ENCODE measurements at regions not wholly inside any gene's neighbourhood (a gene's known extent, or its start where the extent isn't known, plus 50 kb on each side); places are given as distances from the start of the nearest gene placed in this dataset.

DNA sequence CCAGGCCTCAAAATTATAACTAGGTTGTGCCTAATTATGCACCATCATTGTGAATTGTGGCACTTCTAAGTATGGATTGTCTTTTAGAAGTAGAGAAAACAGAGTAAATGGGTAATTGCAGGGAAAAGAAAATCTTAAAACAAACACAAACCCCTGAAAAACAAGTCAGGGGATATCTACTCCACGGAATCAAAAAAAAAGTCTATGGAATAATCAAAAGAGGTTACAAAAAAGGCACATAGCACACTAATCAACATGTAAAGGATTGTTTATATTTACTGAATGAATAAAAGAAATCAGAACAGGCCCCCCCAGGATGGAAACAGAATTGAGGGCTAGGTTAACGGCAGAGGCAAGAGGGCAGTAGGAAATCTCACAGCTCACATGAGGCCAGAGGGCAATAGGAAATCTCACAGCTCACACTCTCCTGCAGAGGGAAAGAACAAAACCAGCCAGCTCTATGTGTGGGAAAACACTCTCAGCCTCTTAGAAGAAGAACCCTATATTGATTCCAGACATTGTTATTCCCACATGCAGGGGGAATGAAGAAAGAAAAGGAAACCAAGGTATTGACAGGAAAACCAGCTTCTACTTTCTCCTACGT is 72.7 kb upstream of the FNDC3B start:
- H3K27me3 ChIP-seq: no peaks in the 10 kb centered on the region
- peaks cover 0 to 18% (median 11%) of the 10 kb centered on the region in 4 donors for H3K4me1 ChIP-seq
- no peaks in the 10 kb centered on the region for H3K36me3 ChIP-seq
- H3K27ac ChIP-seq: no peak overlapping the region
- intact Hi-C loops (cut with DNase I; ENCODE audit: low total_unique reads): no loop called here
- no peak for TF ChIP-seq CTCF (IDR thresholded peaks at IDR 0.05)
- no peaks in the 10 kb centered on the region for H3K9me3 ChIP-seq
- no peak overlapping the region for H3K4me3 ChIP-seq
- no peak for DNase-seq

DNA sequence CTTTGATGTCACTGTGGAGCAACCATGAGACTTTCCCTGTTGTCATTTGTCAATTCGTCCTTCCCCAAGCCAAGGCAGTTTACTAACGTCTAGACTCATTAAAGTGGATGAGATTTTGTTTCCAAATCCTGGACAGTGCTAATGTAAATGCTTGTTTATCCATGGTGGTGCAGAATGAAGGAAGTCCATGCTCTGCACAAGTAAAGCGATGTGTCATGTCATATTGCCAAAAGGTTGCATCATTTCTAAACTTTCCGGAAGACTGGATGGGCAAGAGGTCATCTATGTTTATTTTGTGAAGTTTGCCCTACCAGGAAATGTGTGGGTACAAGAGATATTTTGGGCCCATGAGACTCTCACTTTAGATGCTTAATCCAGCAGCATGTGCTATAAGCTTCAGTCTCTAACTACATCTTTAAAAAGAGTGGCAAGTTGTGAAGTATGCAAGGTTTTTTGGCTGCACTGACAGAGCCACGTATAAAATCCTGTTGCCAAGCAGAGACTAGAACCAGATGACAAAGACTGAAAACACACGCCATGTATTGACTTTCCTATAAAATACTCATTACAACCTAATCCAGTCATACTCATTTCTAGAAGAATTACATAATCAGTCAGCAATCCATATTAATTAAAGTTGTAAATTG is 72.1 kb upstream of the FNDC3B start:
- TF ChIP-seq CTCF (IDR thresholded peaks at IDR 0.05): no peak
- no peaks in the 10 kb centered on the region for H3K36me3 ChIP-seq
- peaks cover 0 to 18% (median 11%) of the 10 kb centered on the region in 4 donors for H3K4me1 ChIP-seq
- DNase-seq: no peak
- intact Hi-C loops (cut with DNase I; ENCODE audit: low total_unique reads): no loop called here
- H3K27me3 ChIP-seq: no peaks in the 10 kb centered on the region
- peak overlapping the region in 1 of 2 donors; percentile 3 for H3K27ac ChIP-seq
- H3K4me3 ChIP-seq: no peak overlapping the region
- no peaks in the 10 kb centered on the region for H3K9me3 ChIP-seq

GRCh38 chr3:171967932-171968678 is 71.3 kb upstream of the FNDC3B start:
- Histone ChIP-seq H3K4me1 (peaks cover 0 to 18% (median 11%) of the 10 kb centered on the region in 4 donors), H3K36me3 (no peaks in the 10 kb centered on the region), H3K27ac (peak overlapping the region in 1 of 2 donors; percentile 3), H3K9me3 (no peaks in the 10 kb centered on the region), H3K27me3 (no peaks in the 10 kb centered on the region), H3K4me3 (no peak overlapping the region)
- TF ChIP-seq CTCF (IDR thresholded peaks at IDR 0.05): no peak
- intact Hi-C loops (cut with DNase I; ENCODE audit: low total_unique reads): no loop called here
- DNase-seq: no peak

DNA sequence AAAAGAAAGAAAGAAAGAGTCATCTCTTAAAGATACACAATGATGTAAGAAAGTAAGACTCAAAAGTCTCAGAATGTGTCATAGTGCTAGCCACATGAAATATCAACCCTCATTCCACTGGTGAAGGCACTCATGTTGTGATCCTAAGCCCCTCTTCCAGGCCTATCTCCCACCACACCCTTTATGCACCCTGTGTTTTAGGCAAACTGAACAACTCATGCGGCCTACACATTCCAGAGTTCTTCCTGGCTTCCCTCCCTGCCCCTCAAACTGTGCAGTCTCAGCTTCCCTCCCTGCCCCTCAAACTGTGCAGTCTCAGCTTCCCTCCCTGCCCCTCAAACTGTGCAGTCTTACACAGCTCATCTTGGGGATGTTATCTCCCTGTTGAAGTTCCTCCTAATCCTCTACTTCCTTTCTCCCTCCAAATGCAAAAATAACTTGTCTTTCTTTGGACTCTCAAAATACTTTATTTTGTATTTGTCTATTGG is 69.0 kb upstream of the FNDC3B start:
- no peaks in the 10 kb centered on the region for H3K27me3 ChIP-seq
- H3K4me1 ChIP-seq: peaks cover 0 to 18% (median 11%) of the 10 kb centered on the region in 4 donors
- no peak overlapping the region for H3K27ac ChIP-seq
- no peak for DNase-seq
- H3K9me3 ChIP-seq: no peaks in the 10 kb centered on the region
- intact Hi-C loops (cut with DNase I; ENCODE audit: low total_unique reads): no loop called here
- no peak for TF ChIP-seq CTCF (IDR thresholded peaks at IDR 0.05)
- no peaks in the 10 kb centered on the region for H3K36me3 ChIP-seq
- H3K4me3 ChIP-seq: no peak overlapping the region

GRCh38 chr3:171971919-171972514 is 67.4 kb upstream of the FNDC3B start:
- Histone ChIP-seq H3K27ac (no peak overlapping the region), H3K27me3 (no peaks in the 10 kb centered on the region), H3K4me1 (peaks cover 0 to 22% (median 7%) of the 10 kb centered on the region in 4 donors), H3K4me3 (no peak overlapping the region), H3K9me3 (no peaks in the 10 kb centered on the region), H3K36me3 (no peaks in the 10 kb centered on the region)
- DNase-seq: no peak
- intact Hi-C loops (cut with DNase I; ENCODE audit: low total_unique reads): no loop called here
- TF ChIP-seq CTCF (IDR thresholded peaks at IDR 0.05): no peak

Measured in tibial artery (tissue), 4 donors.